AG04450 (cell line): ENCODE measurements at regions not wholly inside any gene's neighbourhood (a gene's known extent, or its start where the extent isn't known, plus 50 kb on each side); places are given as distances from the start of the nearest gene placed in this dataset.

Experiments
- CTCF ChIA-PET: fragments of 300-600, 350-600 bp; formaldehyde crosslinking; extraction: SDS; loops from one replicate; lab custom pipeline; 2022; ENCODE audit warnings: antibody characterized with exemption, inconsistent platforms; lab: Charles Lee
- POLR2A ChIA-PET: fragments of 350-600 bp; formaldehyde crosslinking; extraction: SDS; loops from one replicate; lab custom pipeline; 2021; ENCODE audit warnings: antibody characterized with exemption, inconsistent platforms; lab: Yijun Ruan, JAX
- DNase-seq: peaks from one replicate; pipeline ENCODE4 v3.0.0-alpha.2; 2011; ENCODE audit warnings: low read depth, low spot score
- H3K27ac ChIP-seq: one replicate; pipeline ENCODE4 v1.5.1; 2012; ENCODE audit warnings: low read depth, low read length, control low read depth
- H3K27me3 ChIP-seq: one replicate; pipeline ENCODE4 v1.6.0; 2012; ENCODE audit warnings: low read length; ENCODE audit not compliant: control insufficient read depth, insufficient read depth
- H3K4me3 ChIP-seq: 2 replicates; pipeline ENCODE4 v1.5.1; 2011; ENCODE audit warnings: mild to moderate bottlenecking, low read depth, low read length, control low read depth
- H3K9me3 ChIP-seq: 2 replicates; pipeline ENCODE4 v1.5.1; 2012; ENCODE audit warnings: low read length; ENCODE audit not compliant: control insufficient read depth, insufficient read depth
- CTCF ChIP-seq: IDR thresholded peaks from 2 replicates; pipeline ENCODE4 v1.5.1; 2011; ENCODE audit warnings: low read depth, low read length, control low read depth, inconsistent platforms

GRCh38 chr11:71137376-71137775 lies 115.0 kb downstream of the SHANK2 start:
- Histone ChIP-seq H3K27ac (no peak overlapping the region), H3K9me3 (peaks cover 60% of the 10 kb centered on the region), H3K4me3 (no peak overlapping the region), H3K27me3 (no peaks in the 10 kb centered on the region)
- POLR2A ChIA-PET: no interaction called here
- no peak for DNase-seq
- no peak for TF ChIP-seq CTCF
- CTCF ChIA-PET: no interaction called here

GRCh38 chr11:71136095-71136845 lies 116.1 kb downstream of the SHANK2 start:
- Histone ChIP-seq H3K27ac (no peak overlapping the region), H3K27me3 (no peaks in the 10 kb centered on the region), H3K4me3 (no peak overlapping the region), H3K9me3 (peaks cover 66% of the 10 kb centered on the region)
- no peak for TF ChIP-seq CTCF
- CTCF ChIA-PET: no interaction called here
- no peak for DNase-seq
- POLR2A ChIA-PET: no interaction called here

GRCh38 chr11:71135112-71135511 lies 117.3 kb downstream of the SHANK2 start:
- POLR2A ChIA-PET: no interaction called here
- TF ChIP-seq CTCF: no peak
- peaks cover 59% of the 10 kb centered on the region for H3K9me3 ChIP-seq
- H3K27ac ChIP-seq: no peak overlapping the region
- DNase-seq: no peak
- no peaks in the 10 kb centered on the region for H3K27me3 ChIP-seq
- CTCF ChIA-PET: no interaction called here
- no peak overlapping the region for H3K4me3 ChIP-seq

- H3K27ac ChIP-seq: no peak overlapping the region
- ChIA-PET CTCF (no interaction called here), POLR2A (interaction anchor here (0.6 kb wide), 1 partner anchor 330 kb away, joined by 8 read pairs; no protein-coding TSS in a partner anchor)
- TF ChIP-seq CTCF: no peak
- H3K4me3 ChIP-seq: no peak overlapping the region
- DNase-seq: no peak
- peaks cover 61% of the 10 kb centered on the region for H3K9me3 ChIP-seq
- no peaks in the 10 kb centered on the region for H3K27me3 ChIP-seq
Measured at GRCh38 chr11:71133946-71134345, 118.4 kb downstream of the SHANK2 start.

- Histone ChIP-seq H3K4me3 (no peak overlapping the region), H3K9me3 (peaks cover 59% of the 10 kb centered on the region), H3K27ac (no peak overlapping the region), H3K27me3 (no peaks in the 10 kb centered on the region)
- no peak for DNase-seq
- POLR2A ChIA-PET: no interaction called here
- TF ChIP-seq CTCF: no peak
- CTCF ChIA-PET: no interaction called here
Measured at GRCh38 chr11:71131861-71132260, 120.5 kb downstream of the SHANK2 start.
